Activated naive CD4-positive, alpha-beta T cell treated with anti-CD3 and anti-CD28 coated beads for 36 hours (primary cell): ENCODE measurements at regions not wholly inside any gene's neighbourhood (a gene's known extent, or its start where the extent isn't known, plus 50 kb on each side); places are given as distances from the start of the nearest gene placed in this dataset.

Source experiments
- CTCF ChIA-PET: fragments of 350-600 bp; sonication (Branson Sonifier 250); formaldehyde crosslinking; loops from one replicate; lab custom pipeline; 2021; ENCODE audit warnings: antibody characterized with exemption; lab: Charles Lee
- DNase-seq: peaks from one replicate; pipeline ENCODE4 v3.0.0-alpha.2; 2020
- H3K27ac Mint-ChIP-seq: one replicate; pipeline ENCODE4 v1.8.0; 2021; ENCODE audit warnings: mild to moderate bottlenecking, mixed read lengths
- H3K27me3 Mint-ChIP-seq: one replicate; pipeline ENCODE4 v1.8.0; 2021; ENCODE audit warnings: low read depth, mixed read lengths
- H3K36me3 Mint-ChIP-seq: one replicate; pipeline ENCODE4 v1.8.0; 2021; ENCODE audit warnings: low read depth, mixed read lengths
- H3K4me1 Mint-ChIP-seq: one replicate; pipeline ENCODE4 v1.8.0; 2021; ENCODE audit warnings: low read depth, mixed read lengths
- H3K4me3 Mint-ChIP-seq: one replicate; pipeline ENCODE4 v1.8.0; 2021; ENCODE audit warnings: mild to moderate bottlenecking, moderate library complexity, mixed read lengths
- H3K9me3 Mint-ChIP-seq: one replicate; pipeline ENCODE4 v1.8.0; 2021; ENCODE audit warnings: mixed read lengths
- intact Hi-C: fragments of 100-400 bp; cut with micrococcal nuclease; formaldehyde crosslinking; loops from one replicate; pipeline ENCODE4 v1.15.1; 2023

GRCh38 chr6:48057601-48058000, 53.4 kb downstream of the PTCHD4 start:
- peaks cover 2% of the 10 kb centered on the region for H3K9me3 Mint-ChIP-seq
- no peaks in the 10 kb centered on the region for H3K27me3 Mint-ChIP-seq
- no peak for DNase-seq
- intact Hi-C loops = no loop called here
- H3K36me3 Mint-ChIP-seq = no peaks in the 10 kb centered on the region
- no peak overlapping the region for H3K4me3 Mint-ChIP-seq
- no peaks in the 10 kb centered on the region for H3K4me1 Mint-ChIP-seq
- CTCF ChIA-PET = interaction anchor here (0.6 kb wide), 1 partner anchor 41 kb away, joined by 3 read pairs; no protein-coding TSS in a partner anchor
- no peak overlapping the region for H3K27ac Mint-ChIP-seq

GRCh38 chr6:48048451-48049146, 62.4 kb downstream of the PTCHD4 start:
- CTCF ChIA-PET = no interaction called here
- DNase-seq = no peak
- H3K27me3 Mint-ChIP-seq = no peaks in the 10 kb centered on the region
- H3K36me3 Mint-ChIP-seq = no peaks in the 10 kb centered on the region
- H3K4me1 Mint-ChIP-seq = no peaks in the 10 kb centered on the region
- no peak overlapping the region for H3K4me3 Mint-ChIP-seq
- intact Hi-C loops = no loop called here
- H3K9me3 Mint-ChIP-seq = no peaks in the 10 kb centered on the region
- H3K27ac Mint-ChIP-seq = no peak overlapping the region

- H3K27me3 Mint-ChIP-seq = no peaks in the 10 kb centered on the region
- H3K4me3 Mint-ChIP-seq = no peak overlapping the region
- H3K4me1 Mint-ChIP-seq = no peaks in the 10 kb centered on the region
- intact Hi-C loops = no loop called here
- H3K27ac Mint-ChIP-seq = no peak overlapping the region
- CTCF ChIA-PET = no interaction called here
- H3K36me3 Mint-ChIP-seq = no peaks in the 10 kb centered on the region
- H3K9me3 Mint-ChIP-seq = no peaks in the 10 kb centered on the region
- DNase-seq = no peak
These were observed 69.1 kb downstream of the PTCHD4 start for GRCh38 chr6:48041894-48042293.

GRCh38 chr6:48037946-48038345, 73.1 kb downstream of the PTCHD4 start:
- intact Hi-C loops = no loop called here
- Mint-ChIP-seq H3K4me1 (no peaks in the 10 kb centered on the region), H3K4me3 (no peak overlapping the region), H3K36me3 (no peaks in the 10 kb centered on the region), H3K27ac (no peak overlapping the region), H3K9me3 (no peaks in the 10 kb centered on the region), H3K27me3 (no peaks in the 10 kb centered on the region)
- CTCF ChIA-PET = interaction anchor here (0.6 kb wide), 1 partner anchor 14 kb away, joined by 3 read pairs; no protein-coding TSS in a partner anchor
- DNase-seq = no peak

- no peak for DNase-seq
- CTCF ChIA-PET = no interaction called here
- Mint-ChIP-seq H3K4me3 (no peak overlapping the region), H3K27me3 (no peaks in the 10 kb centered on the region), H3K9me3 (no peaks in the 10 kb centered on the region), H3K4me1 (no peaks in the 10 kb centered on the region), H3K36me3 (no peaks in the 10 kb centered on the region), H3K27ac (no peak overlapping the region)
- intact Hi-C loops = no loop called here
These were observed 74.7 kb downstream of the PTCHD4 start for GRCh38 chr6:48036316-48036715.

GRCh38 chr6:48032151-48032550, 78.8 kb downstream of the PTCHD4 start:
- no peak for DNase-seq
- H3K27ac Mint-ChIP-seq = no peak overlapping the region
- H3K4me3 Mint-ChIP-seq = no peak overlapping the region
- H3K4me1 Mint-ChIP-seq = peaks cover 3% of the 10 kb centered on the region
- H3K27me3 Mint-ChIP-seq = no peaks in the 10 kb centered on the region
- H3K9me3 Mint-ChIP-seq = no peaks in the 10 kb centered on the region
- intact Hi-C loops = no loop called here
- CTCF ChIA-PET = interaction anchor here (0.6 kb wide), 1 partner anchor 1404 kb away, joined by 6 read pairs; no protein-coding TSS in a partner anchor
- H3K36me3 Mint-ChIP-seq = no peaks in the 10 kb centered on the region

- peaks cover 3% of the 10 kb centered on the region for H3K4me1 Mint-ChIP-seq
- CTCF ChIA-PET = no interaction called here
- no peaks in the 10 kb centered on the region for H3K36me3 Mint-ChIP-seq
- intact Hi-C loops = no loop called here
- H3K27me3 Mint-ChIP-seq = no peaks in the 10 kb centered on the region
- no peak for DNase-seq
- no peaks in the 10 kb centered on the region for H3K9me3 Mint-ChIP-seq
- no peak overlapping the region for H3K4me3 Mint-ChIP-seq
- H3K27ac Mint-ChIP-seq = no peak overlapping the region
These were observed 79.3 kb downstream of the PTCHD4 start for GRCh38 chr6:48031711-48032110.

- Mint-ChIP-seq H3K9me3 (no peaks in the 10 kb centered on the region), H3K27ac (no peak overlapping the region), H3K27me3 (peaks cover 4% of the 10 kb centered on the region), H3K4me3 (no peak overlapping the region), H3K36me3 (no peaks in the 10 kb centered on the region), H3K4me1 (peaks cover 3% of the 10 kb centered on the region)
- CTCF ChIA-PET = no interaction called here
- DNase-seq = no peak
- intact Hi-C loops = loop anchor here (10.0 kb wide), 1 partner anchor 213 kb away; no protein-coding TSS in a partner anchor
These were observed 83.1 kb downstream of the PTCHD4 start for GRCh38 chr6:48027704-48028435.

GRCh38 chr6:48024956-48025355, 86.0 kb downstream of the PTCHD4 start:
- Mint-ChIP-seq H3K4me1 (peaks cover 3% of the 10 kb centered on the region), H3K27me3 (peaks cover 4% of the 10 kb centered on the region), H3K36me3 (no peaks in the 10 kb centered on the region), H3K27ac (no peak overlapping the region), H3K9me3 (no peaks in the 10 kb centered on the region), H3K4me3 (no peak overlapping the region)
- no peak for DNase-seq
- intact Hi-C loops = loop anchor here (10.0 kb wide), 1 partner anchor 210 kb away; no protein-coding TSS in a partner anchor
- CTCF ChIA-PET = no interaction called here

GRCh38 chr6:48021904-48022303, 89.1 kb downstream of the PTCHD4 start:
- Mint-ChIP-seq H3K27me3 (peaks cover 4% of the 10 kb centered on the region), H3K4me1 (no peaks in the 10 kb centered on the region), H3K36me3 (no peaks in the 10 kb centered on the region), H3K27ac (no peak overlapping the region), H3K9me3 (no peaks in the 10 kb centered on the region), H3K4me3 (no peak overlapping the region)
- intact Hi-C loops = loop anchor here (10.0 kb wide), 1 partner anchor 207 kb away; no protein-coding TSS in a partner anchor
- CTCF ChIA-PET = no interaction called here
- DNase-seq = no peak

- Mint-ChIP-seq H3K9me3 (no peaks in the 10 kb centered on the region), H3K36me3 (no peaks in the 10 kb centered on the region), H3K4me3 (no peak overlapping the region), H3K27ac (no peak overlapping the region), H3K4me1 (no peaks in the 10 kb centered on the region), H3K27me3 (no peaks in the 10 kb centered on the region)
- DNase-seq = no peak
- CTCF ChIA-PET = interaction anchor here (0.8 kb wide), 1 partner anchor 215 kb away, joined by 3 read pairs; no protein-coding TSS in a partner anchor
- intact Hi-C loops = no loop called here
These were observed 94.8 kb downstream of the PTCHD4 start for GRCh38 chr6:48016020-48016755.

- Mint-ChIP-seq H3K4me3 (no peak overlapping the region), H3K9me3 (no peaks in the 10 kb centered on the region), H3K36me3 (no peaks in the 10 kb centered on the region), H3K4me1 (no peaks in the 10 kb centered on the region), H3K27ac (no peak overlapping the region), H3K27me3 (no peaks in the 10 kb centered on the region)
- no peak for DNase-seq
- intact Hi-C loops = no loop called here
- CTCF ChIA-PET = no interaction called here
These were observed 118.2 kb downstream of the PTCHD4 start for GRCh38 chr6:47992809-47993208.
